Neural cell (in vitro differentiated cells): ENCODE measurements at regions not wholly inside any gene's neighbourhood (a gene's known extent, or its start where the extent isn't known, plus 50 kb on each side); places are given as distances from the start of the nearest gene placed in this dataset.

Source experiments
- H2AFZ ChIP-seq: fragments of 200-600, 300-800 bp; sonication (generic), shearing (Covaris generic); 2 replicates; pipeline ENCODE4 v1.6.0; 2014; ENCODE audit warnings: low read depth, mild to moderate bottlenecking, antibody characterized with exemption, low read length, moderate library complexity
- H3F3A ChIP-seq: fragments of 200-600 bp; shearing (Covaris generic); 2 replicates; pipeline ENCODE4 v1.6.1; 2016; ENCODE audit warnings: mild to moderate bottlenecking, moderate library complexity, mixed read lengths, antibody characterized with exemption, low read length; ENCODE audit not compliant: insufficient read depth, poor library complexity, severe bottlenecking
- H3K27ac ChIP-seq: fragments of 200-600, 300-800 bp; sonication (generic), shearing (Covaris generic); 2 replicates; pipeline ENCODE4 v1.5.1; 2014; ENCODE audit warnings: mild to moderate bottlenecking, low read length, moderate library complexity
- H3K27me3 ChIP-seq: fragments of 300-800, 200-600 bp; sonication (generic), shearing (Covaris generic); 2 replicates; pipeline ENCODE4 v1.6.0; 2014; ENCODE audit warnings: mild to moderate bottlenecking, low read depth, low read length, moderate library complexity; ENCODE audit not compliant: insufficient read depth
- H3K36me3 ChIP-seq: fragments of 300-800, 200-600 bp; sonication (generic), shearing (Covaris generic); 2 replicates; pipeline ENCODE4 v1.5.1; 2014; ENCODE audit warnings: mild to moderate bottlenecking, antibody characterized with exemption, low read length, moderate library complexity; ENCODE audit not compliant: insufficient read depth
- H3K4me2 ChIP-seq: fragments of 300-800, 200-600 bp; sonication (generic), shearing (Covaris generic); 2 replicates; pipeline ENCODE4 v1.6.0; 2014; ENCODE audit warnings: mild to moderate bottlenecking, low read length
- H3K4me3 ChIP-seq: fragments of 300-800, 200-600 bp; sonication (generic), shearing (Covaris generic); 2 replicates; pipeline ENCODE4 v1.5.1; 2014; ENCODE audit warnings: mild to moderate bottlenecking, low read length, moderate library complexity
- H3K79me2 ChIP-seq: fragments of 200-600 bp; shearing (Covaris generic); replicated peaks from 2 replicates; pipeline ENCODE4 v1.6.0; 2014; ENCODE audit warnings: mild to moderate bottlenecking, low read length, moderate library complexity; ENCODE audit not compliant: insufficient read depth
- H3K9ac ChIP-seq: fragments of 300-800, 200-600 bp; sonication (generic), shearing (Covaris generic); 2 replicates; pipeline ENCODE4 v1.6.1; 2016; ENCODE audit warnings: mild to moderate bottlenecking, low read length, mixed read lengths
- H3K9me2 ChIP-seq: fragments of 200-600 bp; shearing (Covaris generic); 2 replicates; pipeline ENCODE4 v1.6.1; 2016; ENCODE audit warnings: mild to moderate bottlenecking, low read length, mixed read lengths; ENCODE audit not compliant: insufficient read depth
- H3K9me3 ChIP-seq: fragments of 200-600, 300-800 bp; sonication (generic), shearing (Covaris generic); 2 replicates; pipeline ENCODE4 v1.6.1; 2016; ENCODE audit warnings: mild to moderate bottlenecking, mixed run types, low read length, moderate library complexity, mixed read lengths
- H4K20me1 ChIP-seq: fragments of 200-600 bp; shearing (Covaris generic); 2 replicates; pipeline ENCODE4 v1.6.1; 2016; ENCODE audit warnings: mild to moderate bottlenecking, mixed run types; ENCODE audit not compliant: insufficient read depth
- EP300 ChIP-seq: fragments of 450-650 bp; conservative IDR thresholded peaks from 2 replicates; pipeline ENCODE4 v1.6.1; 2014; ENCODE audit warnings: antibody characterized with exemption, mild to moderate bottlenecking, moderate library complexity; ENCODE audit not compliant: poor library complexity, severe bottlenecking
- EZH2 ChIP-seq: fragments of 200-600, 300-800 bp; shearing (Covaris generic), sonication (generic); IDR thresholded peaks from 2 replicates; pipeline ENCODE4 v1.6.1; 2014; ENCODE audit warnings: antibody characterized with exemption, low read length, borderline replicate concordance, mild to moderate bottlenecking; ENCODE audit not compliant: insufficient read depth, poor library complexity, severe bottlenecking
- MXI1 ChIP-seq: fragments of 450-650 bp; conservative IDR thresholded peaks from 2 replicates; pipeline ENCODE4 v1.6.1; 2014; ENCODE audit warnings: antibody characterized with exemption, mild to moderate bottlenecking; ENCODE audit not compliant: poor library complexity, severe bottlenecking
- POLR2AphosphoS5 ChIP-seq: IDR thresholded peaks from 2 replicates; pipeline ENCODE4 v1.6.1; 2012
- RAD21 ChIP-seq: fragments of 450-650 bp; conservative IDR thresholded peaks from 2 replicates; pipeline ENCODE4 v1.6.1; 2014; ENCODE audit warnings: antibody characterized with exemption, mild to moderate bottlenecking, moderate library complexity
- SMC3 ChIP-seq: fragments of 450-650 bp; conservative IDR thresholded peaks from 2 replicates; pipeline ENCODE4 v1.6.1; 2014; ENCODE audit warnings: antibody characterized with exemption, mild to moderate bottlenecking, moderate library complexity; ENCODE audit not compliant: poor library complexity
- TAF1 ChIP-seq: IDR thresholded peaks from 2 replicates; pipeline ENCODE4 v1.6.1; 2012; ENCODE audit warnings: low read depth
- TF ChIP-seq, protein P1 (sequence below): IDR thresholded peaks from 2 replicates; pipeline ENCODE4 v1.6.1; 2012; ENCODE audit warnings: borderline replicate concordance
- TF ChIP-seq, protein P2 (sequence below): fragments of 450-650 bp; IDR thresholded peaks from 2 replicates; pipeline ENCODE4 v1.5.1; 2014; ENCODE audit warnings: antibody characterized with exemption, mild to moderate bottlenecking, moderate library complexity; ENCODE audit not compliant: poor library complexity, severe bottlenecking

DNA sequence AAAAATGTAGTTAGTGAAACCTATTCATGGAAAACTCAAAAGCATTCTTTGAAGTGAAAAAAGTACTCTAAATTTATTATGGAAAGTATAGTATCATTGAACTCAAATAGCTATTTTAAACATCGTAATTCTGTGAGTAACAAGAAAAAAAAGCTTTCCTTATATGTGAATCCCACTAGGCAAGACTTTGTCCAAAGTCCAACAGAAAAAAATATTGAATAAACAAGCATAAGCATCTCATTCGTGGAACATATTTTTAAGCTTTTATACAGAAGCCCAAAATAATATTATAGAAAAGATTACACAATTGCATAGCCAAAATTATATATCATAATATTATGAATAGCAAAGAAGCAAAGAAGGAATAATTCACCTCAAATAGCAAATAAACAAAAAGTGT is 79.4 kb upstream of the IFNE start:
- Histone ChIP-seq H3K9ac (no peak overlapping the region), H3K36me3 (no peaks in the 10 kb centered on the region), H3K27ac (no peak overlapping the region), H3K4me2 (no peak overlapping the region), H2AFZ (no peak overlapping the region), H3K4me3 (no peak overlapping the region), H3K9me3 (no peaks in the 10 kb centered on the region), H3K9me2 (no peaks in the 10 kb centered on the region), H3F3A (no peaks in the 10 kb centered on the region), H4K20me1 (no peaks in the 10 kb centered on the region), H3K79me2 (no peaks in the 10 kb centered on the region), H3K27me3 (peaks cover 70% of the 10 kb centered on the region)
- no peak for TF ChIP-seq POLR2AphosphoS5
- TF ChIP-seq EZH2: no peak
- no peak for TF ChIP-seq SMC3
- no peak for TF ChIP-seq TAF1
- no peak for TF ChIP-seq RAD21
- no peak for TF ChIP-seq EP300
- no peak for TF ChIP-seq MXI1
- TF ChIP-seq, protein P1, sequence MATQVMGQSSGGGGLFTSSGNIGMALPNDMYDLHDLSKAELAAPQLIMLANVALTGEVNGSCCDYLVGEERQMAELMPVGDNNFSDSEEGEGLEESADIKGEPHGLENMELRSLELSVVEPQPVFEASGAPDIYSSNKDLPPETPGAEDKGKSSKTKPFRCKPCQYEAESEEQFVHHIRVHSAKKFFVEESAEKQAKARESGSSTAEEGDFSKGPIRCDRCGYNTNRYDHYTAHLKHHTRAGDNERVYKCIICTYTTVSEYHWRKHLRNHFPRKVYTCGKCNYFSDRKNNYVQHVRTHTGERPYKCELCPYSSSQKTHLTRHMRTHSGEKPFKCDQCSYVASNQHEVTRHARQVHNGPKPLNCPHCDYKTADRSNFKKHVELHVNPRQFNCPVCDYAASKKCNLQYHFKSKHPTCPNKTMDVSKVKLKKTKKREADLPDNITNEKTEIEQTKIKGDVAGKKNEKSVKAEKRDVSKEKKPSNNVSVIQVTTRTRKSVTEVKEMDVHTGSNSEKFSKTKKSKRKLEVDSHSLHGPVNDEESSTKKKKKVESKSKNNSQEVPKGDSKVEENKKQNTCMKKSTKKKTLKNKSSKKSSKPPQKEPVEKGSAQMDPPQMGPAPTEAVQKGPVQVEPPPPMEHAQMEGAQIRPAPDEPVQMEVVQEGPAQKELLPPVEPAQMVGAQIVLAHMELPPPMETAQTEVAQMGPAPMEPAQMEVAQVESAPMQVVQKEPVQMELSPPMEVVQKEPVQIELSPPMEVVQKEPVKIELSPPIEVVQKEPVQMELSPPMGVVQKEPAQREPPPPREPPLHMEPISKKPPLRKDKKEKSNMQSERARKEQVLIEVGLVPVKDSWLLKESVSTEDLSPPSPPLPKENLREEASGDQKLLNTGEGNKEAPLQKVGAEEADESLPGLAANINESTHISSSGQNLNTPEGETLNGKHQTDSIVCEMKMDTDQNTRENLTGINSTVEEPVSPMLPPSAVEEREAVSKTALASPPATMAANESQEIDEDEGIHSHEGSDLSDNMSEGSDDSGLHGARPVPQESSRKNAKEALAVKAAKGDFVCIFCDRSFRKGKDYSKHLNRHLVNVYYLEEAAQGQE: no peak
- TF ChIP-seq, protein P2, sequence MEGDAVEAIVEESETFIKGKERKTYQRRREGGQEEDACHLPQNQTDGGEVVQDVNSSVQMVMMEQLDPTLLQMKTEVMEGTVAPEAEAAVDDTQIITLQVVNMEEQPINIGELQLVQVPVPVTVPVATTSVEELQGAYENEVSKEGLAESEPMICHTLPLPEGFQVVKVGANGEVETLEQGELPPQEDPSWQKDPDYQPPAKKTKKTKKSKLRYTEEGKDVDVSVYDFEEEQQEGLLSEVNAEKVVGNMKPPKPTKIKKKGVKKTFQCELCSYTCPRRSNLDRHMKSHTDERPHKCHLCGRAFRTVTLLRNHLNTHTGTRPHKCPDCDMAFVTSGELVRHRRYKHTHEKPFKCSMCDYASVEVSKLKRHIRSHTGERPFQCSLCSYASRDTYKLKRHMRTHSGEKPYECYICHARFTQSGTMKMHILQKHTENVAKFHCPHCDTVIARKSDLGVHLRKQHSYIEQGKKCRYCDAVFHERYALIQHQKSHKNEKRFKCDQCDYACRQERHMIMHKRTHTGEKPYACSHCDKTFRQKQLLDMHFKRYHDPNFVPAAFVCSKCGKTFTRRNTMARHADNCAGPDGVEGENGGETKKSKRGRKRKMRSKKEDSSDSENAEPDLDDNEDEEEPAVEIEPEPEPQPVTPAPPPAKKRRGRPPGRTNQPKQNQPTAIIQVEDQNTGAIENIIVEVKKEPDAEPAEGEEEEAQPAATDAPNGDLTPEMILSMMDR: no peak

DNA sequence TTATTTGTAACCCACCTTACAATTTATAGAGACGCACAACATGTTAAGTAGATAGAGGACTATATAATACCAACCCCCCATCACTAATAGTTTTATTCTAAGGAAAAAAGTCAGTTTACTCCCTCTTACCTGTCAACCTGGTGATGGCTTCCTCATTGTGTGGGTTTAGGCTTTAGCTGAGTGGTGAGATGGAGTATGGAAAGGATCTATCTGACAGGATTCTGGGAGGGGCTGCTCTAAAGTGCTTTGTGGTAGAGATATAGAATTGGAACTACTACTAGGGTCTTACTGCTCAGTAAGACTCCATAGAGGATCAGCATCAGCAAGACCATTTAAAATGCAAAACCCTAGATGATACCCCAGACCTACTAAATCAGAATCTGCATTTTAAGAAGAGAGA is 82.1 kb upstream of the IFNE start:
- H3K4me2 ChIP-seq: no peak overlapping the region

More for the DNA sequence above, 82.1 kb upstream of the IFNE start:
- no peaks in the 10 kb centered on the region for H3F3A ChIP-seq
- H3K36me3 ChIP-seq: no peaks in the 10 kb centered on the region
- no peaks in the 10 kb centered on the region for H3K9me2 ChIP-seq
- peaks cover 44% of the 10 kb centered on the region for H3K27me3 ChIP-seq
- H4K20me1 ChIP-seq: no peaks in the 10 kb centered on the region
- H3K27ac ChIP-seq: no peak overlapping the region
- no peak overlapping the region for H3K9ac ChIP-seq
- no peak overlapping the region for H2AFZ ChIP-seq
- no peak for TF ChIP-seq EZH2
- TF ChIP-seq EP300: no peak
- no peak for TF ChIP-seq TAF1
- TF ChIP-seq POLR2AphosphoS5: no peak
- TF ChIP-seq, protein P1: no peak
- TF ChIP-seq SMC3: no peak
- TF ChIP-seq, protein P2: no peak
- no peak for TF ChIP-seq RAD21
- TF ChIP-seq MXI1: no peak
- no peaks in the 10 kb centered on the region for H3K79me2 ChIP-seq
- H3K4me3 ChIP-seq: no peak overlapping the region
- no peaks in the 10 kb centered on the region for H3K9me3 ChIP-seq
